ENCODE measurements at regions not wholly inside any gene's neighbourhood (a gene's known extent, or its start where the extent isn't known, plus 50 kb on each side); places are given as distances from the start of the nearest gene placed in this dataset.

DNA sequence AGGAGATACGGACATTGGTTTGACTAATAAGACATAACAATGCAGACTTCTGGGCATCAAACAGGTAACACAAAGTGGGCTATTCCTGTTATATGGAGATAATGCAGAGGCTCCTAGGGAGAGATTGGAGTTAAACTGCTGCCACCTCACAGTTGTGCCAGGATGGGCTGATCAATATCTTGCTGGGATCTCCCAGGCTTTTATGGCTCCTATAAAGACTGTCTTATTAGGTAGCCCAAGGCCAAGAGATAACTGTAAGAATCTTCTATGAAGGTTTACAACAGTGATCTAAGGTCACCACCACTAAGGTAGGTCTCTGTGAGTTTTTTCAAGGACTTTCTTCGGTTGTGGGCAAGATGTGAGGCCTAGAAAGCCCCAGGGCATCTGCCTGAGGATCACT, 345.8 kb downstream of the KLF5 start:
- TF ChIP-seq POLR2A (IDR thresholded peaks at IDR 0.05; ENCODE audit: low read length), result no peak
- TF ChIP-seq GATA1 (IDR thresholded peaks at IDR 0.05; ENCODE audit: low read depth, low read length), result no peak
